ENCODE measurements at regions not wholly inside any gene's neighbourhood (a gene's known extent, or its start where the extent isn't known, plus 50 kb on each side); places are given as distances from the start of the nearest gene placed in this dataset.

- TF ChIP-seq CEBPZ (IDR thresholded peaks at IDR 0.05; ENCODE audit: low read length) (no peak), ZNF777 (CRISPR knock-in tag; IDR thresholded peaks at IDR 0.05) (no peak), TP53 (CRISPR knock-in tag; conservative IDR thresholded peaks at IDR 0.05) (no peak), WIZ (CRISPR knock-in tag; IDR thresholded peaks at IDR 0.05) (no peak), ISL2 (CRISPR knock-in tag; IDR thresholded peaks at IDR 0.05) (no peak), YEATS4 (CRISPR knock-in tag; IDR thresholded peaks at IDR 0.05; ENCODE audit: borderline replicate concordance) (no peak), FOXA1 (IDR thresholded peaks at IDR 0.05) (no peak), FOXA1 (CRISPR knock-in tag; IDR thresholded peaks at IDR 0.05) (no peak), GABPA (IDR thresholded peaks at IDR 0.05; ENCODE audit: low read depth, low read length) (no peak), GABPA (CRISPR knock-in tag; IDR thresholded peaks at IDR 0.05; ENCODE audit: low read depth) (peak; percentile 59), TRIM24 (CRISPR knock-in tag; IDR thresholded peaks at IDR 0.05) (no peak), JDP2 (CRISPR knock-in tag; IDR thresholded peaks at IDR 0.05; ENCODE audit: borderline replicate concordance) (no peak), ZBTB2 (CRISPR knock-in tag; IDR thresholded peaks at IDR 0.05; ENCODE audit: low read depth) (no peak), ZSCAN30 (CRISPR knock-in tag; IDR thresholded peaks at IDR 0.05) (no peak), SALL1 (CRISPR knock-in tag; IDR thresholded peaks at IDR 0.05) (peak; percentile 26; the same call in 1 of the 2 replicates)
- TF ChIP-seq, protein P1, sequence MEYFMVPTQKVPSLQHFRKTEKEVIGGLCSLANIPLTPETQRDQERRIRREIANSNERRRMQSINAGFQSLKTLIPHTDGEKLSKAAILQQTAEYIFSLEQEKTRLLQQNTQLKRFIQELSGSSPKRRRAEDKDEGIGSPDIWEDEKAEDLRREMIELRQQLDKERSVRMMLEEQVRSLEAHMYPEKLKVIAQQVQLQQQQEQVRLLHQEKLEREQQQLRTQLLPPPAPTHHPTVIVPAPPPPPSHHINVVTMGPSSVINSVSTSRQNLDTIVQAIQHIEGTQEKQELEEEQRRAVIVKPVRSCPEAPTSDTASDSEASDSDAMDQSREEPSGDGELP (IDR thresholded peaks at IDR 0.05; ENCODE audit: borderline replicate concordance, low read depth), result no peak
- TF ChIP-seq, protein P2, sequence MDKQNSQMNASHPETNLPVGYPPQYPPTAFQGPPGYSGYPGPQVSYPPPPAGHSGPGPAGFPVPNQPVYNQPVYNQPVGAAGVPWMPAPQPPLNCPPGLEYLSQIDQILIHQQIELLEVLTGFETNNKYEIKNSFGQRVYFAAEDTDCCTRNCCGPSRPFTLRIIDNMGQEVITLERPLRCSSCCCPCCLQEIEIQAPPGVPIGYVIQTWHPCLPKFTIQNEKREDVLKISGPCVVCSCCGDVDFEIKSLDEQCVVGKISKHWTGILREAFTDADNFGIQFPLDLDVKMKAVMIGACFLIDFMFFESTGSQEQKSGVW (CRISPR knock-in tag; IDR thresholded peaks at IDR 0.05; ENCODE audit: borderline replicate concordance), result no peak
- TF ChIP-seq, protein P3, sequence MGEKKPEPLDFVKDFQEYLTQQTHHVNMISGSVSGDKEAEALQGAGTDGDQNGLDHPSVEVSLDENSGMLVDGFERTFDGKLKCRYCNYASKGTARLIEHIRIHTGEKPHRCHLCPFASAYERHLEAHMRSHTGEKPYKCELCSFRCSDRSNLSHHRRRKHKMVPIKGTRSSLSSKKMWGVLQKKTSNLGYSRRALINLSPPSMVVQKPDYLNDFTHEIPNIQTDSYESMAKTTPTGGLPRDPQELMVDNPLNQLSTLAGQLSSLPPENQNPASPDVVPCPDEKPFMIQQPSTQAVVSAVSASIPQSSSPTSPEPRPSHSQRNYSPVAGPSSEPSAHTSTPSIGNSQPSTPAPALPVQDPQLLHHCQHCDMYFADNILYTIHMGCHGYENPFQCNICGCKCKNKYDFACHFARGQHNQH (CRISPR knock-in tag; IDR thresholded peaks at IDR 0.05), result no peak
- TF ChIP-seq, protein P4, sequence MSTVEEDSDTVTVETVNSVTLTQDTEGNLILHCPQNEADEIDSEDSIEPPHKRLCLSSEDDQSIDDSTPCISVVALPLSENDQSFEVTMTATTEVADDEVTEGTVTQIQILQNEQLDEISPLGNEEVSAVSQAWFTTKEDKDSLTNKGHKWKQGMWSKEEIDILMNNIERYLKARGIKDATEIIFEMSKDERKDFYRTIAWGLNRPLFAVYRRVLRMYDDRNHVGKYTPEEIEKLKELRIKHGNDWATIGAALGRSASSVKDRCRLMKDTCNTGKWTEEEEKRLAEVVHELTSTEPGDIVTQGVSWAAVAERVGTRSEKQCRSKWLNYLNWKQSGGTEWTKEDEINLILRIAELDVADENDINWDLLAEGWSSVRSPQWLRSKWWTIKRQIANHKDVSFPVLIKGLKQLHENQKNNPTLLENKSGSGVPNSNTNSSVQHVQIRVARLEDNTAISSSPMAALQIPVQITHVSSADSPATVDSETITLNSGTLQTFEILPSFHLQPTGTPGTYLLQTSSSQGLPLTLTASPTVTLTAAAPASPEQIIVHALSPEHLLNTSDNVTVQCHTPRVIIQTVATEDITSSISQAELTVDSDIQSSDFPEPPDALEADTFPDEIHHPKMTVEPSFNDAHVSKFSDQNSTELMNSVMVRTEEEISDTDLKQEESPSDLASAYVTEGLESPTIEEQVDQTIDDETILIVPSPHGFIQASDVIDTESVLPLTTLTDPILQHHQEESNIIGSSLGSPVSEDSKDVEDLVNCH (CRISPR knock-in tag; IDR thresholded peaks at IDR 0.05), result no peak
- TF ChIP-seq, protein P5, sequence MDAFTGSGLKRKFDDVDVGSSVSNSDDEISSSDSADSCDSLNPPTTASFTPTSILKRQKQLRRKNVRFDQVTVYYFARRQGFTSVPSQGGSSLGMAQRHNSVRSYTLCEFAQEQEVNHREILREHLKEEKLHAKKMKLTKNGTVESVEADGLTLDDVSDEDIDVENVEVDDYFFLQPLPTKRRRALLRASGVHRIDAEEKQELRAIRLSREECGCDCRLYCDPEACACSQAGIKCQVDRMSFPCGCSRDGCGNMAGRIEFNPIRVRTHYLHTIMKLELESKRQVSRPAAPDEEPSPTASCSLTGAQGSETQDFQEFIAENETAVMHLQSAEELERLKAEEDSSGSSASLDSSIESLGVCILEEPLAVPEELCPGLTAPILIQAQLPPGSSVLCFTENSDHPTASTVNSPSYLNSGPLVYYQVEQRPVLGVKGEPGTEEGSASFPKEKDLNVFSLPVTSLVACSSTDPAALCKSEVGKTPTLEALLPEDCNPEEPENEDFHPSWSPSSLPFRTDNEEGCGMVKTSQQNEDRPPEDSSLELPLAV (CRISPR knock-in tag; conservative IDR thresholded peaks at IDR 0.05; ENCODE audit: low read depth), result no peak
Observed at GRCh38 chr4:38562751-38563198, 101.2 kb upstream of the KLF3 start (continued).
